ENCODE measurements at regions not wholly inside any gene's neighbourhood (a gene's known extent, or its start where the extent isn't known, plus 50 kb on each side); places are given as distances from the start of the nearest gene placed in this dataset.

- no peak for DNase-seq (ENCODE audit: low read depth)
Observed at GRCh38 chr18:46406539-46406932, 250.5 kb downstream of the LOXHD1 start.

GRCh38 chr18:46407486-46408166 lies 249.4 kb downstream of the LOXHD1 start:
- DNase-seq (ENCODE audit: low read depth) = peak; percentile 69

- peak; percentile 67 for DNase-seq (ENCODE audit: low read depth)
Observed at GRCh38 chr18:46408334-46408987, 248.6 kb downstream of the LOXHD1 start.

- DNase-seq (ENCODE audit: low read depth) = no peak
Observed at GRCh38 chr18:46411191-46411828, 245.7 kb downstream of the LOXHD1 start.

- peak; percentile 97 for DNase-seq (ENCODE audit: low read depth)
Observed at GRCh38 chr18:46411867-46412690, 244.9 kb downstream of the LOXHD1 start.

- no peak for DNase-seq (ENCODE audit: low read depth)
Observed at GRCh38 chr18:46412916-46413315, 244.1 kb downstream of the LOXHD1 start.

- no peak for DNase-seq (ENCODE audit: low read depth)
Observed at GRCh38 chr18:46413684-46414083, 243.3 kb downstream of the LOXHD1 start.

- no peak for DNase-seq (ENCODE audit: low read depth)
Observed at GRCh38 chr18:46414863-46415262, 242.2 kb downstream of the LOXHD1 start.

- no peak for DNase-seq (ENCODE audit: low read depth)
Observed at GRCh38 chr18:46415532-46416252, 241.3 kb downstream of the LOXHD1 start.

- no peak for DNase-seq (ENCODE audit: low read depth)
Observed at GRCh38 chr18:46416706-46417638, 240.0 kb downstream of the LOXHD1 start.

GRCh38 chr18:46418663-46419260 lies 238.3 kb downstream of the LOXHD1 start:
- DNase-seq (ENCODE audit: low read depth) = peak; percentile 16

- DNase-seq (ENCODE audit: low read depth) = no peak
Observed at GRCh38 chr18:46419391-46420141, 237.5 kb downstream of the LOXHD1 start.

- no peak for DNase-seq (ENCODE audit: low read depth)
Observed at GRCh38 chr18:46421973-46422551, 235.0 kb downstream of the LOXHD1 start.

- no peak for DNase-seq (ENCODE audit: low read depth)
Observed at GRCh38 chr18:46422552-46423055, 234.4 kb downstream of the LOXHD1 start.

GRCh38 chr18:46423226-46423805 lies 233.7 kb downstream of the LOXHD1 start:
- no peak for DNase-seq (ENCODE audit: low read depth)

GRCh38 chr18:46424898-46425297 lies 232.1 kb downstream of the LOXHD1 start:
- DNase-seq (ENCODE audit: low read depth) = no peak

GRCh38 chr18:46425511-46425910 lies 231.5 kb downstream of the LOXHD1 start:
- no peak for DNase-seq (ENCODE audit: low read depth)

Measured in myocyte (in vitro differentiated cells).